PC-9 (cell line): ENCODE measurements at regions not wholly inside any gene's neighbourhood (a gene's known extent, or its start where the extent isn't known, plus 50 kb on each side); places are given as distances from the start of the nearest gene placed in this dataset.

ENCODE experiments used
- CTCF ChIP-seq: fragments of 200-600 bp; sonication (generic); conservative IDR thresholded peaks from 2 replicates; pipeline ENCODE4 v1.6.1; 2017; ENCODE audit warnings: mixed run types, antibody characterized with exemption, mild to moderate bottlenecking, moderate library complexity
- EZH2 ChIP-seq: fragments of 200-600 bp; sonication (generic); IDR thresholded peaks from 2 replicates; pipeline ENCODE4 v1.8.0; 2017; ENCODE audit warnings: antibody characterized with exemption, low read depth

- TF ChIP-seq CTCF (no peak), EZH2 (no peak)
Observed at GRCh38 chr9:104986096-104986495, 58.1 kb upstream of the ABCA1 start.
